ENCODE measurements at regions not wholly inside any gene's neighbourhood (a gene's known extent, or its start where the extent isn't known, plus 50 kb on each side); places are given as distances from the start of the nearest gene placed in this dataset.

- TF ChIP-seq POLR2A (IDR thresholded peaks at IDR 0.05): no peak
- TF ChIP-seq, protein P1, sequence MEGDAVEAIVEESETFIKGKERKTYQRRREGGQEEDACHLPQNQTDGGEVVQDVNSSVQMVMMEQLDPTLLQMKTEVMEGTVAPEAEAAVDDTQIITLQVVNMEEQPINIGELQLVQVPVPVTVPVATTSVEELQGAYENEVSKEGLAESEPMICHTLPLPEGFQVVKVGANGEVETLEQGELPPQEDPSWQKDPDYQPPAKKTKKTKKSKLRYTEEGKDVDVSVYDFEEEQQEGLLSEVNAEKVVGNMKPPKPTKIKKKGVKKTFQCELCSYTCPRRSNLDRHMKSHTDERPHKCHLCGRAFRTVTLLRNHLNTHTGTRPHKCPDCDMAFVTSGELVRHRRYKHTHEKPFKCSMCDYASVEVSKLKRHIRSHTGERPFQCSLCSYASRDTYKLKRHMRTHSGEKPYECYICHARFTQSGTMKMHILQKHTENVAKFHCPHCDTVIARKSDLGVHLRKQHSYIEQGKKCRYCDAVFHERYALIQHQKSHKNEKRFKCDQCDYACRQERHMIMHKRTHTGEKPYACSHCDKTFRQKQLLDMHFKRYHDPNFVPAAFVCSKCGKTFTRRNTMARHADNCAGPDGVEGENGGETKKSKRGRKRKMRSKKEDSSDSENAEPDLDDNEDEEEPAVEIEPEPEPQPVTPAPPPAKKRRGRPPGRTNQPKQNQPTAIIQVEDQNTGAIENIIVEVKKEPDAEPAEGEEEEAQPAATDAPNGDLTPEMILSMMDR (IDR thresholded peaks at IDR 0.05): no peak
Measured at GRCh38 chr1:221488550-221488949, 253.3 kb downstream of the DUSP10 start.

Measured in thyroid gland (tissue), 4 donors.